ENCODE measurements at regions not wholly inside any gene's neighbourhood (a gene's known extent, or its start where the extent isn't known, plus 50 kb on each side); places are given as distances from the start of the nearest gene placed in this dataset.

DNA sequence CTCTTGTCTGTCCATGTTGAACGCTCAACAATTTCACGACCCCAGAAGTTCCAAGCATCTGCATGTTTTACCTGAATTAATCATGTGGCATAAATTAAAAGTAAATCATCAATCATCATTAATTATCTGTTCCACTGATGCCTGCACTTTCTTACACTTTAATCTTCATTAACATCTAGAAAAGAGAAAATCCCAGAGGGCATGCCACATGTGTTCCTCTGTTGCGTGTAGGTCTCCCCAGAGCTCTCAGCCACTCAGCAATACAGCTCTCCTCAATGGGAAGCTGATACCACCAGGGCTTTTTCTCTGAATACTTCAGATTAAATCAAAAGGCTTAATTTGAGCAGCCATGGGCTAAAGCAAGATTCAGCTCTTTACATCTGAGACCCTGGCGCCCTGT lies 722.4 kb upstream of the TENM3 start:
- no peak for TF ChIP-seq CTCF (IDR thresholded peaks at IDR 0.05; ENCODE audit: unreplicated experiment)
- H3K36me3 Mint-ChIP-seq (ENCODE audit: insufficient read depth, unreplicated experiment): no peaks in the 10 kb centered on the region
- no peaks in the 10 kb centered on the region for H3K9me3 Mint-ChIP-seq (ENCODE audit: unreplicated experiment)
- BruUV-seq (replicated peaks): no TSS peak
- no peaks in the 10 kb centered on the region for H3K4me1 Mint-ChIP-seq (ENCODE audit: insufficient read depth, unreplicated experiment)
- no peak overlapping the region for H3K27ac Mint-ChIP-seq (ENCODE audit: low read depth, unreplicated experiment)
- H3K27me3 Mint-ChIP-seq (ENCODE audit: insufficient read depth, unreplicated experiment): no peaks in the 10 kb centered on the region
- intact Hi-C loops (cut with micrococcal nuclease): no loop called here
- DNase-seq (ENCODE audit: unreplicated experiment): no peak
- CTCF ChIA-PET: interaction anchor here (0.6 to 4.2 kb wide), 6 partner anchors 8 to 692 kb away, joined by 3 to 29 read pairs (median 4); no protein-coding TSS in a partner anchor
- no peak overlapping the region for H3K4me3 Mint-ChIP-seq (ENCODE audit: unreplicated experiment)
- POLR2A ChIA-PET: no interaction called here

GRCh38 chr4:181523973-181524372 lies 719.2 kb upstream of the TENM3 start:
- POLR2A ChIA-PET: no interaction called here
- intact Hi-C loops (cut with micrococcal nuclease): no loop called here
- Mint-ChIP-seq H3K27me3 (ENCODE audit: insufficient read depth, unreplicated experiment) (no peaks in the 10 kb centered on the region), H3K27ac (ENCODE audit: low read depth, unreplicated experiment) (no peak overlapping the region), H3K36me3 (ENCODE audit: insufficient read depth, unreplicated experiment) (no peaks in the 10 kb centered on the region), H3K4me3 (ENCODE audit: unreplicated experiment) (no peak overlapping the region), H3K9me3 (ENCODE audit: unreplicated experiment) (no peaks in the 10 kb centered on the region), H3K4me1 (ENCODE audit: insufficient read depth, unreplicated experiment) (no peaks in the 10 kb centered on the region)
- CTCF ChIA-PET: interaction anchor here (0.6 to 1.7 kb wide), 6 partner anchors 11 to 696 kb away, joined by 3 to 8 read pairs (median 4); no protein-coding TSS in a partner anchor
- no peak for TF ChIP-seq CTCF (IDR thresholded peaks at IDR 0.05; ENCODE audit: unreplicated experiment)
- no TSS peak for BruUV-seq (replicated peaks)
- DNase-seq (ENCODE audit: unreplicated experiment): no peak

DNA sequence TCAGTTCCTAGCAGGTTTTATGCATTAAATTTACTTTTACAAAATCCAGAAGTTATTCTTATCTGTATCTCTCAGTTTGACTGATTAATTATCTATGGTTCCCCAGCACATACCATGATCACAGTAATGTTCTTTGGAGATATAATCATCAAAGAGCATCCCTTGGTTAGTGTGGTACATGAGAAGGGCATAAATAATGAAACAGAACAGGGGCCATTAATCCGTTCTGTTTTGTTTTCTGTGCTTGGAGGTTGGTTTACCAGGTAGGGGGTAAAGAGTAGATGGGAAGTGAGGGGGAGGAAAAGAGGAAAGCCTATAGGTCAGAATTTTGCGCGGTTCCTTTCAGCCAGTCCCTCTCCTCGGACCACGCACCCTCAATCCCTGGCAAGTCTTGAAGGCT lies 718.7 kb upstream of the TENM3 start:
- Mint-ChIP-seq H3K36me3 (ENCODE audit: insufficient read depth, unreplicated experiment) (no peaks in the 10 kb centered on the region), H3K27ac (ENCODE audit: low read depth, unreplicated experiment) (no peak overlapping the region)
- BruUV-seq (replicated peaks): no TSS peak

DNA sequence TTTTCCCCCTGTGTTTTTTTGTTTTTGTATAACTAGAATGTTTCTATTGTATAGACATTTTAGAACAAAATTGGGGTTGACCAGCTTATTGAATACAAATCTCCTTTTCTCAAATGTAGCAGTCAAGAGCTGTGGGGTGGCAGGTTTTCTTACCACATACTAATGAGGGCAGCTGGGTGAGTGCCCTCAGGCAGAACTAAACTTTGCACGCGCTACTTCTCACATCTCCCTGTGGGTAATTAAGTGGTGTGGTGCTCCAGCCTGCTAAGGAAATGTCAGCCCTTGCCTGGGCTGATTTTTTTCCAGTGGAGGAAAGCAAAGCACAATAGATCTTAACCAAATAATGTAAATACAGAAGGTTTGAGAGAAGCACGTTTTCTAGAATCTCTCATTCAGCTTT lies 717.6 kb upstream of the TENM3 start:
- no peak for DNase-seq (ENCODE audit: unreplicated experiment)
- POLR2A ChIA-PET: no interaction called here
- H3K4me1 Mint-ChIP-seq (ENCODE audit: insufficient read depth, unreplicated experiment): no peaks in the 10 kb centered on the region
- no TSS peak for BruUV-seq (replicated peaks)
- H3K27me3 Mint-ChIP-seq (ENCODE audit: insufficient read depth, unreplicated experiment): no peaks in the 10 kb centered on the region
- H3K9me3 Mint-ChIP-seq (ENCODE audit: unreplicated experiment): no peaks in the 10 kb centered on the region
- no peak overlapping the region for H3K4me3 Mint-ChIP-seq (ENCODE audit: unreplicated experiment)
- CTCF ChIA-PET: interaction anchor here (0.6 to 4.1 kb wide), 6 partner anchors 24 to 862 kb away, joined by 3 to 30 read pairs (median 4); no protein-coding TSS in a partner anchor
- intact Hi-C loops (cut with micrococcal nuclease): loop anchor here (5.0 kb wide), 1 partner anchor 858 kb away; no protein-coding TSS in a partner anchor
- no peak overlapping the region for H3K27ac Mint-ChIP-seq (ENCODE audit: low read depth, unreplicated experiment)
- TF ChIP-seq CTCF (IDR thresholded peaks at IDR 0.05; ENCODE audit: unreplicated experiment): no peak
- no peaks in the 10 kb centered on the region for H3K36me3 Mint-ChIP-seq (ENCODE audit: insufficient read depth, unreplicated experiment)

More for the DNA sequence above, 718.7 kb upstream of the TENM3 start:
- no peaks in the 10 kb centered on the region for H3K27me3 Mint-ChIP-seq (ENCODE audit: insufficient read depth, unreplicated experiment)
- ChIA-PET CTCF (interaction anchor here (1.3 to 1.8 kb wide), 4 partner anchors 12 to 381 kb away, joined by 3 to 10 read pairs (median 4); no protein-coding TSS in a partner anchor), POLR2A (no interaction called here)
- no peak for TF ChIP-seq CTCF (IDR thresholded peaks at IDR 0.05; ENCODE audit: unreplicated experiment)
- intact Hi-C loops (cut with micrococcal nuclease): no loop called here
- no peak for DNase-seq (ENCODE audit: unreplicated experiment)
- no peak overlapping the region for H3K4me3 Mint-ChIP-seq (ENCODE audit: unreplicated experiment)
- no peaks in the 10 kb centered on the region for H3K4me1 Mint-ChIP-seq (ENCODE audit: insufficient read depth, unreplicated experiment)
- no peaks in the 10 kb centered on the region for H3K9me3 Mint-ChIP-seq (ENCODE audit: unreplicated experiment)
